ENCODE measurements at regions not wholly inside any gene's neighbourhood (a gene's known extent, or its start where the extent isn't known, plus 50 kb on each side); places are given as distances from the start of the nearest gene placed in this dataset.

DNA sequence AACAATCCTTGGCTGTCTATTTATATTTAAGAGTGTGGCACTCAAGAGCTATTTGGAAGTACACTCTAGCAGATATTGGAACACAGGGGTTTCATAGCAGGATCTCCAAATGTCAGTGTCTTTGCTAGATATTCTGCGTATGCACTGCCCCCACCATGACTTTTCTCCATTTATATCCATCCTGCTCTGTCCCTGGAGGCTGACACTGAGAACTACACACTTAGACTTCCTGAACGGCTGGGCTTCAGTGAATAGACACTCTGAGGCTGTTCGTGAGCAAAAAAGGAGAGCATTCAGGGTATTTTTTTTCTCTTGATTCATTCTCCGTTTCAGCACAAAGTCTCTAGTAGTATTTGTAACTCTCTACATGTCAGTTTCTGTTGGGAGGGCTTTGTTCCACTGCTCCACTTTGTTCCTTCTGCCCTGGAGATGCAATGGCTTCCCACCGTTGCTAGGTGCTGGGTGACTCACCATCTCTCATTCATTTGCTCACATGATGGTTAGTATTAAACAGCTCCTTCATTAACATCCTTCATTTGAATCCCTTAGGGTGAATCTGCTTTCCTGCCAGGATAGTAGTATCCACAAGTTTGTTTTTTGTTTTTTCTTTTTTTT, 155.9 kb upstream of the SLC13A1 start:
- no peaks in the 10 kb centered on the region for H4K20me1 ChIP-seq (ENCODE audit: insufficient read depth)
- peaks cover 0 to 24% of the 10 kb centered on the region in 2 experiments; a peak in 2 of 4 replicates for H3K4me1 ChIP-seq (ENCODE audit: control insufficient read depth in 1 of 2, insufficient read depth in 2 of 2, low read depth in 1 of 2, low read length in 1 of 2)
- no peak overlapping the region for H3K27ac ChIP-seq (ENCODE audit: low read depth in 2 of 2, low read length in 1 of 2)
- CTCF ChIA-PET: interaction anchor here (0.7 to 3.4 kb wide), 6 partner anchors 11 to 144 kb away, joined by 3 to 14 read pairs (median 4); no protein-coding TSS in a partner anchor
- no peak overlapping the region for H3K4me2 ChIP-seq
- H3K79me2 ChIP-seq (ENCODE audit: insufficient read depth): no peaks in the 10 kb centered on the region
- no peak overlapping the region for H3K9ac ChIP-seq
- DNase-seq: no peak
- no peak overlapping the region for H3K4me3 ChIP-seq (ENCODE audit: low read depth in 2 of 2, low read length in 1 of 2)
- no peaks in the 10 kb centered on the region for H3K9me3 ChIP-seq
- H3F3A ChIP-seq (replicated peaks; ENCODE audit: insufficient read depth): no peaks in the 10 kb centered on the region
- H3K27me3 ChIP-seq (ENCODE audit: insufficient read depth): no peaks in the 10 kb centered on the region
- H3K9me2 ChIP-seq: no peaks in the 10 kb centered on the region
- POLR2A ChIA-PET: no interaction called here
- H2AFZ ChIP-seq (ENCODE audit: low read depth): no peak overlapping the region
- H3K36me3 ChIP-seq (replicated peaks in 1 of 2; ENCODE audit: control insufficient read depth in 1 of 2, insufficient read depth in 2 of 2, low read length in 1 of 2): no peaks in the 10 kb centered on the region
- 42% methylated on average over 5 of the region's 5 CpGs for WGBS (ENCODE audit: low lambda C conversion rate)
- no peak for TF ChIP-seq GATA2 (CRISPR knock-in tag; IDR thresholded peaks at IDR 0.05)
- TF ChIP-seq, protein P1, sequence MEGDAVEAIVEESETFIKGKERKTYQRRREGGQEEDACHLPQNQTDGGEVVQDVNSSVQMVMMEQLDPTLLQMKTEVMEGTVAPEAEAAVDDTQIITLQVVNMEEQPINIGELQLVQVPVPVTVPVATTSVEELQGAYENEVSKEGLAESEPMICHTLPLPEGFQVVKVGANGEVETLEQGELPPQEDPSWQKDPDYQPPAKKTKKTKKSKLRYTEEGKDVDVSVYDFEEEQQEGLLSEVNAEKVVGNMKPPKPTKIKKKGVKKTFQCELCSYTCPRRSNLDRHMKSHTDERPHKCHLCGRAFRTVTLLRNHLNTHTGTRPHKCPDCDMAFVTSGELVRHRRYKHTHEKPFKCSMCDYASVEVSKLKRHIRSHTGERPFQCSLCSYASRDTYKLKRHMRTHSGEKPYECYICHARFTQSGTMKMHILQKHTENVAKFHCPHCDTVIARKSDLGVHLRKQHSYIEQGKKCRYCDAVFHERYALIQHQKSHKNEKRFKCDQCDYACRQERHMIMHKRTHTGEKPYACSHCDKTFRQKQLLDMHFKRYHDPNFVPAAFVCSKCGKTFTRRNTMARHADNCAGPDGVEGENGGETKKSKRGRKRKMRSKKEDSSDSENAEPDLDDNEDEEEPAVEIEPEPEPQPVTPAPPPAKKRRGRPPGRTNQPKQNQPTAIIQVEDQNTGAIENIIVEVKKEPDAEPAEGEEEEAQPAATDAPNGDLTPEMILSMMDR (IDR thresholded peaks at IDR 0.05): peak; percentile 11; the same call in 1 of the 2 replicates

DNA sequence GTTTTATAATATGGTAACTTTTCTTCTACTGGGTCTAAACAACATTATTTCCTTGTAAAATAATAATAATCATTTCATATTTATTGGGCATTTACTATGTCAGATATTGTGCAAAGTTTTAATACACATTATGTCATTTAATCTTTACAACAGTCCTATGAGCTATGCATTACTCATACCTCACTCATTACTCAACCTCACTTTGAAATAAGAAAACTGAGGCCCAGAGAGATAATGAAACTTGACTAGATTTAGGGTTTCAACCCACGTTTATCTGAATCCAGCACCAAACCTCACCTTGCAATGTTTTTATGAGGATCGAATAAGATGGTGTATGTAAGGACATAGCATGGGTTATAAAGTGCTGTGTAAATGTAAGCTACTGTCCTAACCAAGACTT, 153.2 kb upstream of the SLC13A1 start:
- WGBS (ENCODE audit: low lambda C conversion rate): 27% methylated on average over 2 of the region's 2 CpGs
- ChIA-PET POLR2A (no interaction called here), CTCF (interaction anchor here (3.4 kb wide), 1 partner anchor 14 kb away, joined by 14 read pairs; no protein-coding TSS in a partner anchor)
- no peak overlapping the region for H2AFZ ChIP-seq (ENCODE audit: low read depth)
- H3K9ac ChIP-seq: no peak overlapping the region
- no peaks in the 10 kb centered on the region for H3K27me3 ChIP-seq (ENCODE audit: insufficient read depth)
- no peaks in the 10 kb centered on the region for H3K9me3 ChIP-seq
- no peak overlapping the region for H3K27ac ChIP-seq (ENCODE audit: low read depth in 2 of 2, low read length in 1 of 2)
- no peaks in the 10 kb centered on the region for H3K36me3 ChIP-seq (replicated peaks in 1 of 2; ENCODE audit: control insufficient read depth in 1 of 2, insufficient read depth in 2 of 2, low read length in 1 of 2)
- TF ChIP-seq, protein P2, sequence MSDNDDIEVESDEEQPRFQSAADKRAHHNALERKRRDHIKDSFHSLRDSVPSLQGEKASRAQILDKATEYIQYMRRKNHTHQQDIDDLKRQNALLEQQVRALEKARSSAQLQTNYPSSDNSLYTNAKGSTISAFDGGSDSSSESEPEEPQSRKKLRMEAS (IDR thresholded peaks at IDR 0.05; ENCODE audit: low read depth): no peak
- TF ChIP-seq MXI1 (IDR thresholded peaks at IDR 0.05; ENCODE audit: low read depth, low read length) (no peak), TCF12 (IDR thresholded peaks at IDR 0.05) (no peak), NFIC (IDR thresholded peaks at IDR 0.05; ENCODE audit: borderline replicate concordance) (no peak), CHD2 (IDR thresholded peaks at IDR 0.05; ENCODE audit: low read length, partially characterized antibody) (no peak)
- TF ChIP-seq, protein P3, sequence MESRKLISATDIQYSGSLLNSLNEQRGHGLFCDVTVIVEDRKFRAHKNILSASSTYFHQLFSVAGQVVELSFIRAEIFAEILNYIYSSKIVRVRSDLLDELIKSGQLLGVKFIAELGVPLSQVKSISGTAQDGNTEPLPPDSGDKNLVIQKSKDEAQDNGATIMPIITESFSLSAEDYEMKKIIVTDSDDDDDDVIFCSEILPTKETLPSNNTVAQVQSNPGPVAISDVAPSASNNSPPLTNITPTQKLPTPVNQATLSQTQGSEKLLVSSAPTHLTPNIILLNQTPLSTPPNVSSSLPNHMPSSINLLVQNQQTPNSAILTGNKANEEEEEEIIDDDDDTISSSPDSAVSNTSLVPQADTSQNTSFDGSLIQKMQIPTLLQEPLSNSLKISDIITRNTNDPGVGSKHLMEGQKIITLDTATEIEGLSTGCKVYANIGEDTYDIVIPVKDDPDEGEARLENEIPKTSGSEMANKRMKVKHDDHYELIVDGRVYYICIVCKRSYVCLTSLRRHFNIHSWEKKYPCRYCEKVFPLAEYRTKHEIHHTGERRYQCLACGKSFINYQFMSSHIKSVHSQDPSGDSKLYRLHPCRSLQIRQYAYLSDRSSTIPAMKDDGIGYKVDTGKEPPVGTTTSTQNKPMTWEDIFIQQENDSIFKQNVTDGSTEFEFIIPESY (IDR thresholded peaks at IDR 0.05; ENCODE audit: borderline replicate concordance, low read depth): no peak
- TF ChIP-seq, protein P1 (IDR thresholded peaks at IDR 0.05): no peak
- H3K79me2 ChIP-seq (ENCODE audit: insufficient read depth): no peaks in the 10 kb centered on the region
- H3F3A ChIP-seq (replicated peaks; ENCODE audit: insufficient read depth): no peaks in the 10 kb centered on the region
- H3K4me2 ChIP-seq: no peak overlapping the region
- no peaks in the 10 kb centered on the region for H3K9me2 ChIP-seq
- DNase-seq: no peak
- H4K20me1 ChIP-seq (ENCODE audit: insufficient read depth): no peaks in the 10 kb centered on the region
- H3K4me3 ChIP-seq (ENCODE audit: low read depth in 2 of 2, low read length in 1 of 2): no peak overlapping the region
- peaks cover 0 to 16% of the 10 kb centered on the region in 2 experiments; a peak in 2 of 4 replicates for H3K4me1 ChIP-seq (ENCODE audit: control insufficient read depth in 1 of 2, insufficient read depth in 2 of 2, low read depth in 1 of 2, low read length in 1 of 2)

All from SK-N-SH (cell line).